Fibroblast of the aortic adventitia (primary cell): ENCODE measurements at regions not wholly inside any gene's neighbourhood (a gene's known extent, or its start where the extent isn't known, plus 50 kb on each side); places are given as distances from the start of the nearest gene placed in this dataset.
"Not testable (repeated sequence)": the region's sequence is repeated elsewhere in the genome, so short reads cannot be mapped to it uniquely, and the experiment has no call there.

Experiments
- DNase-seq: peaks from one replicate; pipeline ENCODE4 v3.0.0-alpha.2; 2010; ENCODE audit warnings: low read depth
- H3K4me3 ChIP-seq: 2 replicates; pipeline ENCODE4 v1.5.1; 2011; ENCODE audit warnings: low read depth, mild to moderate bottlenecking, control low read depth, low read length, moderate library complexity
- CTCF ChIP-seq: IDR thresholded peaks from 2 replicates; pipeline ENCODE4 v1.5.1; 2011; ENCODE audit warnings: mild to moderate bottlenecking, low read length, control low read depth, inconsistent platforms; ENCODE audit not compliant: insufficient read depth

GRCh38 chr10:44101082-44101481 is 283.8 kb downstream of the CXCL12 start:
- no peak overlapping the region for H3K4me3 ChIP-seq
- DNase-seq: no peak
- TF ChIP-seq CTCF: no peak

GRCh38 chr10:44099511-44099910 is 285.4 kb downstream of the CXCL12 start:
- no peak for TF ChIP-seq CTCF
- no peak for DNase-seq
- no peak overlapping the region for H3K4me3 ChIP-seq

GRCh38 chr10:44096217-44096616 is 288.7 kb downstream of the CXCL12 start:
- H3K4me3 ChIP-seq, DNase-seq: not testable (repeated sequence)

- no peak for TF ChIP-seq CTCF
- no peak overlapping the region for H3K4me3 ChIP-seq
- DNase-seq: peak; percentile 51
These were observed 295.2 kb downstream of the CXCL12 start for GRCh38 chr10:44089671-44090070.

GRCh38 chr10:44087403-44087802 is 297.5 kb downstream of the CXCL12 start:
- no peak overlapping the region for H3K4me3 ChIP-seq
- no peak for TF ChIP-seq CTCF
- DNase-seq: no peak

GRCh38 chr10:44083719-44084400 is 301.0 kb downstream of the CXCL12 start:
- DNase-seq: no peak
- no peak for TF ChIP-seq CTCF
- H3K4me3 ChIP-seq: no peak overlapping the region

GRCh38 chr10:44071479-44071878 is 313.4 kb downstream of the CXCL12 start:
- H3K4me3 ChIP-seq: no peak overlapping the region
- TF ChIP-seq CTCF: peak; percentile 35
- DNase-seq: peak; percentile 96
